ENCODE measurements at regions not wholly inside any gene's neighbourhood (a gene's known extent, or its start where the extent isn't known, plus 50 kb on each side); places are given as distances from the start of the nearest gene placed in this dataset.
A peak's percentile ranks its signal among the peaks of the same experiment; 100 is the strongest.

GRCh38 chr17:77072670-77073069 is 68.1 kb upstream of the SEC14L1 start (continued):
- TF ChIP-seq ZBTB11 (tag by site-specific recombination; conservative IDR thresholded peaks at IDR 0.05; ENCODE audit: low read depth) (no peak), ZNF211 (tag by site-specific recombination; IDR thresholded peaks at IDR 0.05; ENCODE audit: low read depth) (no peak)

- ChIA-PET CTCF (interaction anchor here (0.9 to 3.3 kb wide), 6 partner anchors 11 to 219 kb away, joined by 3 to 13 read pairs (median 6); no protein-coding TSS in a partner anchor), POLR2A (no interaction called here)
- no peaks in the 10 kb centered on the region for H3K36me3 ChIP-seq (ENCODE audit: control insufficient read depth in 2 of 2, insufficient read depth in 1 of 2, low read length in 2 of 2)
- no peak overlapping the region for H3K27ac ChIP-seq (ENCODE audit: extremely low read depth, low read depth, low read length)
- H3K9me3 ChIP-seq (ENCODE audit: control insufficient read depth, insufficient read depth, low read depth, low read length): no peaks in the 10 kb centered on the region
- no peak for TF ChIP-seq IKZF3 (tag by site-specific recombination; IDR thresholded peaks at IDR 0.05)
- no peak for TF ChIP-seq ZNF140 (tag by site-specific recombination; IDR thresholded peaks at IDR 0.05)
- no peak for TF ChIP-seq ZNF473 (tag by site-specific recombination; IDR thresholded peaks at IDR 0.05)
- TF ChIP-seq ZSCAN30 (tag by site-specific recombination; IDR thresholded peaks at IDR 0.05): no peak
- TF ChIP-seq ZNF121 (tag by site-specific recombination; IDR thresholded peaks at IDR 0.05): no peak
- TF ChIP-seq ZNF664 (tag by site-specific recombination; IDR thresholded peaks at IDR 0.05): no peak
- no peak for TF ChIP-seq ZNF521 (tag by site-specific recombination; IDR thresholded peaks at IDR 0.05)
- TF ChIP-seq, protein P1, sequence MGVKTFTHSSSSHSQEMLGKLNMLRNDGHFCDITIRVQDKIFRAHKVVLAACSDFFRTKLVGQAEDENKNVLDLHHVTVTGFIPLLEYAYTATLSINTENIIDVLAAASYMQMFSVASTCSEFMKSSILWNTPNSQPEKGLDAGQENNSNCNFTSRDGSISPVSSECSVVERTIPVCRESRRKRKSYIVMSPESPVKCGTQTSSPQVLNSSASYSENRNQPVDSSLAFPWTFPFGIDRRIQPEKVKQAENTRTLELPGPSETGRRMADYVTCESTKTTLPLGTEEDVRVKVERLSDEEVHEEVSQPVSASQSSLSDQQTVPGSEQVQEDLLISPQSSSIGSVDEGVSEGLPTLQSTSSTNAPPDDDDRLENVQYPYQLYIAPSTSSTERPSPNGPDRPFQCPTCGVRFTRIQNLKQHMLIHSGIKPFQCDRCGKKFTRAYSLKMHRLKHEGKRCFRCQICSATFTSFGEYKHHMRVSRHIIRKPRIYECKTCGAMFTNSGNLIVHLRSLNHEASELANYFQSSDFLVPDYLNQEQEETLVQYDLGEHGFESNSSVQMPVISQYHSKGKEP (tag by site-specific recombination; IDR thresholded peaks at IDR 0.05): no peak
- no peak for TF ChIP-seq ZNF621 (tag by site-specific recombination; IDR thresholded peaks at IDR 0.05)
- TF ChIP-seq SP2 (tag by site-specific recombination; IDR thresholded peaks at IDR 0.05): no peak
- TF ChIP-seq ZBTB8A (tag by site-specific recombination; IDR thresholded peaks at IDR 0.05): no peak
- TF ChIP-seq, protein P2, sequence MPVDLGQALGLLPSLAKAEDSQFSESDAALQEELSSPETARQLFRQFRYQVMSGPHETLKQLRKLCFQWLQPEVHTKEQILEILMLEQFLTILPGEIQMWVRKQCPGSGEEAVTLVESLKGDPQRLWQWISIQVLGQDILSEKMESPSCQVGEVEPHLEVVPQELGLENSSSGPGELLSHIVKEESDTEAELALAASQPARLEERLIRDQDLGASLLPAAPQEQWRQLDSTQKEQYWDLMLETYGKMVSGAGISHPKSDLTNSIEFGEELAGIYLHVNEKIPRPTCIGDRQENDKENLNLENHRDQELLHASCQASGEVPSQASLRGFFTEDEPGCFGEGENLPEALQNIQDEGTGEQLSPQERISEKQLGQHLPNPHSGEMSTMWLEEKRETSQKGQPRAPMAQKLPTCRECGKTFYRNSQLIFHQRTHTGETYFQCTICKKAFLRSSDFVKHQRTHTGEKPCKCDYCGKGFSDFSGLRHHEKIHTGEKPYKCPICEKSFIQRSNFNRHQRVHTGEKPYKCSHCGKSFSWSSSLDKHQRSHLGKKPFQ (tag by site-specific recombination; IDR thresholded peaks at IDR 0.05): no peak
- no peak overlapping the region for H3K4me3 ChIP-seq (ENCODE audit: low read depth, low read length)
- peaks cover 4% of the 10 kb centered on the region; the same call in 1 of the 2 replicates for H3K4me1 ChIP-seq (ENCODE audit: control insufficient read depth, insufficient read depth, low read length)
These were observed 66.1 kb upstream of the SEC14L1 start for GRCh38 chr17:77074681-77075080.

- Histone ChIP-seq H3K9me3 (ENCODE audit: control insufficient read depth, insufficient read depth, low read depth, low read length) (no peaks in the 10 kb centered on the region), H3K4me1 (ENCODE audit: control insufficient read depth, insufficient read depth, low read length) (peaks cover 4% of the 10 kb centered on the region; the same call in 1 of the 2 replicates), H3K36me3 (ENCODE audit: control insufficient read depth in 2 of 2, insufficient read depth in 1 of 2, low read length in 2 of 2) (no peaks in the 10 kb centered on the region), H3K4me3 (ENCODE audit: low read depth, low read length) (no peak overlapping the region), H3K27ac (ENCODE audit: extremely low read depth, low read depth, low read length) (no peak overlapping the region; the same call in 1 of the 2 replicates)
- ChIA-PET POLR2A (interaction anchor here (0.6 to 0.7 kb wide), 2 partner anchors 12 to 322 kb away, joined by 3 to 9 read pairs; no protein-coding TSS in a partner anchor), CTCF (interaction anchor here (1.3 to 2.2 kb wide), 4 partner anchors 10 to 19 kb away, joined by 7 to 18 read pairs (median 10); no protein-coding TSS in a partner anchor)
- TF ChIP-seq ZBTB20 (tag by site-specific recombination; IDR thresholded peaks at IDR 0.05): peak; percentile 43
- no peak for TF ChIP-seq SETDB1 (IDR thresholded peaks at IDR 0.05; ENCODE audit: insufficient read length, low read length)
- no peak for TF ChIP-seq WT1 (tag by site-specific recombination; IDR thresholded peaks at IDR 0.05)
- TF ChIP-seq ZNF830 (tag by site-specific recombination; IDR thresholded peaks at IDR 0.05; ENCODE audit: low read depth): no peak
- no peak for TF ChIP-seq ZNF549 (tag by site-specific recombination; IDR thresholded peaks at IDR 0.05)
- TF ChIP-seq ZNF48 (tag by site-specific recombination; IDR thresholded peaks at IDR 0.05): no peak
- TF ChIP-seq ZNF610 (tag by site-specific recombination; IDR thresholded peaks at IDR 0.05; ENCODE audit: borderline replicate concordance): no peak
- TF ChIP-seq ZNF654 (tag by site-specific recombination; IDR thresholded peaks at IDR 0.05; ENCODE audit: low read depth): no peak
- TF ChIP-seq, protein P3, sequence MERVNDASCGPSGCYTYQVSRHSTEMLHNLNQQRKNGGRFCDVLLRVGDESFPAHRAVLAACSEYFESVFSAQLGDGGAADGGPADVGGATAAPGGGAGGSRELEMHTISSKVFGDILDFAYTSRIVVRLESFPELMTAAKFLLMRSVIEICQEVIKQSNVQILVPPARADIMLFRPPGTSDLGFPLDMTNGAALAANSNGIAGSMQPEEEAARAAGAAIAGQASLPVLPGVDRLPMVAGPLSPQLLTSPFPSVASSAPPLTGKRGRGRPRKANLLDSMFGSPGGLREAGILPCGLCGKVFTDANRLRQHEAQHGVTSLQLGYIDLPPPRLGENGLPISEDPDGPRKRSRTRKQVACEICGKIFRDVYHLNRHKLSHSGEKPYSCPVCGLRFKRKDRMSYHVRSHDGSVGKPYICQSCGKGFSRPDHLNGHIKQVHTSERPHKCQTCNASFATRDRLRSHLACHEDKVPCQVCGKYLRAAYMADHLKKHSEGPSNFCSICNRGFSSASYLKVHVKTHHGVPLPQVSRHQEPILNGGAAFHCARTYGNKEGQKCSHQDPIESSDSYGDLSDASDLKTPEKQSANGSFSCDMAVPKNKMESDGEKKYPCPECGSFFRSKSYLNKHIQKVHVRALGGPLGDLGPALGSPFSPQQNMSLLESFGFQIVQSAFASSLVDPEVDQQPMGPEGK (tag by site-specific recombination; IDR thresholded peaks at IDR 0.05): no peak
- TF ChIP-seq ZNF624 (tag by site-specific recombination; IDR thresholded peaks at IDR 0.05): no peak
- TF ChIP-seq ZNF211 (tag by site-specific recombination; IDR thresholded peaks at IDR 0.05; ENCODE audit: low read depth): no peak
- TF ChIP-seq ZNF350 (tag by site-specific recombination; IDR thresholded peaks at IDR 0.05): no peak
These were observed 64.5 kb upstream of the SEC14L1 start for GRCh38 chr17:77076124-77076830.

Measured in HEK293 (cell line).